Neural progenitor cell (in vitro differentiated cells): ENCODE measurements at regions not wholly inside any gene's neighbourhood (a gene's known extent, or its start where the extent isn't known, plus 50 kb on each side); places are given as distances from the start of the nearest gene placed in this dataset.

Source experiments
- DNase-seq: peaks from one replicate; pipeline ENCODE4 v3.0.0-alpha.2; 2016; ENCODE audit warnings: low spot score
- H2AFZ ChIP-seq: fragments of 200-600 bp; sonication (generic); replicated peaks from 2 replicates; pipeline ENCODE4 v1.6.1; 2016; ENCODE audit warnings: antibody characterized with exemption
- H3F3A ChIP-seq: fragments of 200-600 bp; sonication (generic); 2 replicates; pipeline ENCODE4 v1.6.1; 2016; ENCODE audit warnings: antibody characterized with exemption, low read depth
- H3K27ac ChIP-seq: fragments of 200-600 bp; sonication (generic); 2 replicates; pipeline ENCODE4 v1.5.1; 2016; ENCODE audit warnings: mild to moderate bottlenecking
- H3K27me3 ChIP-seq: fragments of 200-600 bp; sonication (generic); 2 replicates; pipeline ENCODE4 v1.6.1; 2016; ENCODE audit warnings: mild to moderate bottlenecking, moderate library complexity
- H3K36me3 ChIP-seq: fragments of 200-600 bp; sonication (generic); 2 replicates; pipeline ENCODE4 v1.5.1; 2016
- H3K4me1 ChIP-seq: fragments of 200-600 bp; sonication (generic); 2 replicates; pipeline ENCODE4 v1.6.1; 2016; ENCODE audit warnings: mixed run types
- H3K4me2 ChIP-seq: fragments of 200-600 bp; sonication (generic); 2 replicates; pipeline ENCODE4 v1.6.1; 2016
- H3K4me3 ChIP-seq: fragments of 200-600 bp; sonication (generic); 2 replicates; pipeline ENCODE4 v1.5.1; 2016
- H3K79me2 ChIP-seq: fragments of 200-600 bp; sonication (generic); 2 replicates; pipeline ENCODE4 v1.6.1; 2016; ENCODE audit warnings: low read depth
- H3K9ac ChIP-seq: fragments of 200-600 bp; sonication (generic); 2 replicates; pipeline ENCODE4 v1.6.1; 2016
- H3K9me3 ChIP-seq: fragments of 200-600 bp; sonication (generic); 2 replicates; pipeline ENCODE4 v1.5.1; 2016; ENCODE audit warnings: low read depth
- H4K20me1 ChIP-seq: fragments of 200-600 bp; sonication (generic); 2 replicates; pipeline ENCODE4 v1.6.1; 2016; ENCODE audit warnings: low read depth
- H3K27ac Mint-ChIP-seq: 3 replicates; pipeline ENCODE4 v1.8.0; 2021; ENCODE audit warnings: mixed read lengths
- H3K27me3 Mint-ChIP-seq: 2 replicates; pipeline ENCODE4 v1.8.0; 2022; ENCODE audit warnings: low read depth, mild to moderate bottlenecking, inconsistent platforms, moderate library complexity, mixed read lengths; ENCODE audit not compliant: insufficient read depth
- H3K36me3 Mint-ChIP-seq: 3 replicates; pipeline ENCODE4 v1.8.0; 2021; ENCODE audit warnings: mixed read lengths
- H3K4me1 Mint-ChIP-seq: 3 replicates; pipeline ENCODE4 v1.8.0; 2021; ENCODE audit warnings: mixed read lengths
- H3K4me3 Mint-ChIP-seq: 3 replicates; pipeline ENCODE4 v1.8.0; 2021; ENCODE audit warnings: mild to moderate bottlenecking, moderate library complexity, mixed read lengths
- H3K9me3 Mint-ChIP-seq: 3 replicates; pipeline ENCODE4 v1.8.0; 2020; ENCODE audit warnings: mixed read lengths
- EZH2 ChIP-seq: fragments of 200-600 bp; sonication (generic); IDR thresholded peaks from 2 replicates; pipeline ENCODE4 v1.6.1; 2017; ENCODE audit warnings: antibody characterized with exemption, mild to moderate bottlenecking, moderate library complexity
- EZH2phosphoT487 ChIP-seq: fragments of 200-600 bp; sonication (generic); IDR thresholded peaks from 2 replicates; pipeline ENCODE4 v1.6.1; 2017; ENCODE audit warnings: antibody characterized with exemption
- TF ChIP-seq, protein P1 (sequence below): fragments of 200-600 bp; sonication (generic); IDR thresholded peaks from 2 replicates; pipeline ENCODE4 v1.5.1; 2017; ENCODE audit warnings: antibody characterized with exemption, mild to moderate bottlenecking

DNA sequence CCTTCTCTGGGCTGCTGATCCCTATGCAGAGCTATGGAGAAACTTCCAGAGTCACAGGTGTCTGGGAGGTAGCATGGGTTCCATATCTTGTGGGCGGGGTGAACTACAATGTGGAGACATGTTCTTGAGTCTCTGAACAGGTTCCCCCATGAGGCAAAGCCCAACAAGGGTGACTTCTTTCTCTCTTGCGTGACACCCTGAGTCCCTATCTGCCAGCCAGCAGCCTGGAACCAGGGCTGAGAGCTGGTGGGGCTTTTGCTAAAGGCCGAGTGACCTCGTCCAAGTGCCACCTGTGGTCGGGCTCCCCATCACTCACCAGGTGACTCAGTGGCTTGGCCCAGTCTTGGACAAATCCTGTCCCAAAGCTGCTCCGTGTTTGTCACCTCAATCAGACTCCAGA, 88.0 kb upstream of the ZNF536 start:
- H3K4me1 ChIP-seq = no peaks in the 10 kb centered on the region
- H3K27ac ChIP-seq = no peak overlapping the region
- no peak for TF ChIP-seq EZH2
- TF ChIP-seq EZH2phosphoT487 = no peak
- TF ChIP-seq, protein P1, sequence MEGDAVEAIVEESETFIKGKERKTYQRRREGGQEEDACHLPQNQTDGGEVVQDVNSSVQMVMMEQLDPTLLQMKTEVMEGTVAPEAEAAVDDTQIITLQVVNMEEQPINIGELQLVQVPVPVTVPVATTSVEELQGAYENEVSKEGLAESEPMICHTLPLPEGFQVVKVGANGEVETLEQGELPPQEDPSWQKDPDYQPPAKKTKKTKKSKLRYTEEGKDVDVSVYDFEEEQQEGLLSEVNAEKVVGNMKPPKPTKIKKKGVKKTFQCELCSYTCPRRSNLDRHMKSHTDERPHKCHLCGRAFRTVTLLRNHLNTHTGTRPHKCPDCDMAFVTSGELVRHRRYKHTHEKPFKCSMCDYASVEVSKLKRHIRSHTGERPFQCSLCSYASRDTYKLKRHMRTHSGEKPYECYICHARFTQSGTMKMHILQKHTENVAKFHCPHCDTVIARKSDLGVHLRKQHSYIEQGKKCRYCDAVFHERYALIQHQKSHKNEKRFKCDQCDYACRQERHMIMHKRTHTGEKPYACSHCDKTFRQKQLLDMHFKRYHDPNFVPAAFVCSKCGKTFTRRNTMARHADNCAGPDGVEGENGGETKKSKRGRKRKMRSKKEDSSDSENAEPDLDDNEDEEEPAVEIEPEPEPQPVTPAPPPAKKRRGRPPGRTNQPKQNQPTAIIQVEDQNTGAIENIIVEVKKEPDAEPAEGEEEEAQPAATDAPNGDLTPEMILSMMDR = no peak
- no peaks in the 10 kb centered on the region for H3F3A ChIP-seq
- H2AFZ ChIP-seq = no peak overlapping the region
- no peak overlapping the region for H3K4me3 Mint-ChIP-seq
- H3K27ac Mint-ChIP-seq = no peak overlapping the region
- no peaks in the 10 kb centered on the region for H4K20me1 ChIP-seq
- H3K4me1 Mint-ChIP-seq = peaks cover 4% of the 10 kb centered on the region
- peaks cover 3% of the 10 kb centered on the region for H3K36me3 Mint-ChIP-seq
- no peak overlapping the region for H3K9ac ChIP-seq
- no peaks in the 10 kb centered on the region for H3K27me3 ChIP-seq
- no peak overlapping the region for H3K4me2 ChIP-seq
- DNase-seq = no peak
- H3K27me3 Mint-ChIP-seq = peaks cover 4% of the 10 kb centered on the region
- no peaks in the 10 kb centered on the region for H3K36me3 ChIP-seq
- H3K4me3 ChIP-seq = no peak overlapping the region
- no peaks in the 10 kb centered on the region for H3K9me3 ChIP-seq
- no peaks in the 10 kb centered on the region for H3K9me3 Mint-ChIP-seq
- H3K79me2 ChIP-seq = no peaks in the 10 kb centered on the region

DNA sequence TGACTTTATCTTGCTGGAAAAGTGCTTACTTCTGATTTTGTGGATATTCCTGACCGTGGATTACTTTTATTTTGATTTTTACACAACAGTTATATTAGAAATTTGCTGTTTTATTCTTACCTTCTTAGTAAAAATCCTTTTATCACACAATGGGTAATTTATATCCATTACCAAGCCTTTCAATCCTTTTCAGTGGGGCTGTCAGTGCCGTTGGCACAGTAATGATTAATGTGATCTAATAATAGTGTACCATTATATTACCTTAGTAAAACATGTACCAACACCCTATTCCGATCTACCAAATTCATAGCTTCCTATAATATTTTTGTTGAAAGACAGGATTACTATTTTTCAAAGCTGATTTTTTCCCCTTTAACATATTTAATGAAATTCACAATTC, 87.3 kb upstream of the ZNF536 start:
- Histone ChIP-seq H3K36me3 (no peaks in the 10 kb centered on the region), H3K27ac (no peak overlapping the region), H3K4me2 (no peak overlapping the region), H3K27me3 (no peaks in the 10 kb centered on the region), H3K79me2 (no peaks in the 10 kb centered on the region), H3K4me3 (no peak overlapping the region), H3K4me1 (no peaks in the 10 kb centered on the region), H2AFZ (no peak overlapping the region), H3K9ac (no peak overlapping the region), H3K9me3 (no peaks in the 10 kb centered on the region), H3F3A (no peaks in the 10 kb centered on the region), H4K20me1 (no peaks in the 10 kb centered on the region)
- H3K4me3 Mint-ChIP-seq = no peak overlapping the region
- H3K9me3 Mint-ChIP-seq = no peaks in the 10 kb centered on the region
- peaks cover 4% of the 10 kb centered on the region for H3K27me3 Mint-ChIP-seq
- TF ChIP-seq, protein P1 = no peak
- TF ChIP-seq EZH2 (no peak), EZH2phosphoT487 (no peak)
- H3K27ac Mint-ChIP-seq = no peak overlapping the region
- H3K36me3 Mint-ChIP-seq = peaks cover 3% of the 10 kb centered on the region
- no peak for DNase-seq
- peaks cover 4% of the 10 kb centered on the region for H3K4me1 Mint-ChIP-seq

DNA sequence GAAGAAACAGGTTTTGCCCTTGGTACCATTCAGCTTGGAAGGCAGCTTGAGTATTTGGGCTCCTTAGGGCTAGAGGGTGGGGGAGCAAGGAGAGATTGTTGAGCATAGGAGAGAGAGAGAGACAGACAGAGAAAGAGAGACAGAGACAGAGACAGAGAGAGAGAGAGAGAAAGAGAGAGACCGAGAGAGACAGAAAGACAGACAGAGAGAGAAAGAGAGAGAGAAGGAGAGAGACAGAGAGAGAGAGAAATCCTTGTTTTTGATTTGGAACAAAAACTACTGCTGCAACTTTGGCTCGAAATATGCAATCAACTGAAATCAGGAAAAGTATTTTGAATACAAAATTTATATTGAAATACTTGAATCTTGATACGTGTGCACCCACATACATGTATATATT, 85.8 kb upstream of the ZNF536 start:
- H3K9me3 ChIP-seq = no peaks in the 10 kb centered on the region
- H3K9me3 Mint-ChIP-seq = no peaks in the 10 kb centered on the region
- no peaks in the 10 kb centered on the region for H3K4me1 ChIP-seq
- peaks cover 3% of the 10 kb centered on the region for H3K36me3 Mint-ChIP-seq
- no peak for DNase-seq
- H3K4me3 Mint-ChIP-seq = no peak overlapping the region
- H3K79me2 ChIP-seq = no peaks in the 10 kb centered on the region
- peaks cover 2% of the 10 kb centered on the region for H3K27me3 Mint-ChIP-seq
- H3K27ac ChIP-seq = no peak overlapping the region
- TF ChIP-seq EZH2 (no peak), EZH2phosphoT487 (no peak)
- TF ChIP-seq, protein P1 = no peak
- H4K20me1 ChIP-seq = no peaks in the 10 kb centered on the region
- no peaks in the 10 kb centered on the region for H3K27me3 ChIP-seq
- no peak overlapping the region for H2AFZ ChIP-seq
- H3K4me1 Mint-ChIP-seq = peaks cover 4% of the 10 kb centered on the region
- H3F3A ChIP-seq = no peaks in the 10 kb centered on the region
- no peaks in the 10 kb centered on the region for H3K36me3 ChIP-seq
- H3K9ac ChIP-seq = no peak overlapping the region
- H3K27ac Mint-ChIP-seq = no peak overlapping the region
- no peak overlapping the region for H3K4me2 ChIP-seq
- H3K4me3 ChIP-seq = no peak overlapping the region
